HEK293 (cell line): ENCODE measurements at regions not wholly inside any gene's neighbourhood (a gene's known extent, or its start where the extent isn't known, plus 50 kb on each side); places are given as distances from the start of the nearest gene placed in this dataset.

Source experiments
- CTCF ChIA-PET: fragments of 350-600 bp; formaldehyde crosslinking; extraction: SDS; loops from one replicate; lab custom pipeline; 2021; ENCODE audit warnings: antibody characterized with exemption; lab: Yijun Ruan, JAX
- POLR2A ChIA-PET: fragments of 300-600 bp; formaldehyde crosslinking; extraction: SDS; loops from one replicate; lab custom pipeline; 2020; ENCODE audit warnings: antibody characterized with exemption, inconsistent platforms; lab: Yijun Ruan, JAX
- H3K27ac ChIP-seq: fragments of 200-500 bp; sonication (Bioruptor generic); 2 replicates; pipeline ENCODE4 v1.5.1; 2014; ENCODE audit warnings: low read depth, low read length, control low read depth, inconsistent platforms; ENCODE audit errors: extremely low read depth
- H3K36me3 ChIP-seq, 2 experiments: fragments of 200-500 bp in 1 of 2; sonication (Bioruptor generic) in 1 of 2; 1 replicate in 1 of 2; 2 replicates in 1 of 2; pipeline ENCODE4 v1.5.1; 2014 to 2017; ENCODE audit warnings: inconsistent platforms in 2 of 2, low read length in 2 of 2; ENCODE audit not compliant: control insufficient read depth in 2 of 2, insufficient read depth in 1 of 2
- H3K4me1 ChIP-seq: fragments of 200-500 bp; sonication (Bioruptor generic); 2 replicates; pipeline ENCODE4 v1.5.1; 2014; ENCODE audit warnings: mild to moderate bottlenecking, low read length, inconsistent platforms; ENCODE audit not compliant: control insufficient read depth, insufficient read depth
- H3K4me3 ChIP-seq: 2 replicates; pipeline ENCODE4 v1.5.1; 2011; ENCODE audit warnings: low read depth, mild to moderate bottlenecking, control low read depth, low read length, moderate library complexity
- H3K9me3 ChIP-seq: fragments of 200-500 bp; sonication (Bioruptor generic); 2 replicates; pipeline ENCODE4 v1.5.1; 2014; ENCODE audit warnings: low read depth, low read length, inconsistent platforms; ENCODE audit not compliant: control insufficient read depth, insufficient read depth
- GFI1B ChIP-seq: fragments of 450-650 bp; formaldehyde crosslinking; IDR thresholded peaks from 2 replicates; pipeline ENCODE4 v1.5.1; 2016; ENCODE audit warnings: missing biosample characterization, missing genetic modification characterization
- HOXC10 ChIP-seq: sonication (generic); formaldehyde crosslinking; IDR thresholded peaks from 2 replicates; pipeline ENCODE4 v1.8.1; 2023; ENCODE audit warnings: mild to moderate bottlenecking, missing genetic modification reagents
- MZF1 ChIP-seq: fragments of 450-650 bp; formaldehyde crosslinking; IDR thresholded peaks from 2 replicates; pipeline ENCODE4 v1.5.1; 2017; ENCODE audit warnings: missing biosample characterization, missing genetic modification characterization, borderline replicate concordance
- SCRT2 ChIP-seq: fragments of 450-650 bp; formaldehyde crosslinking; IDR thresholded peaks from 2 replicates; pipeline ENCODE4 v1.5.1; 2016; ENCODE audit warnings: missing biosample characterization, missing genetic modification characterization
- ZBTB17 ChIP-seq: fragments of 450-650 bp; formaldehyde crosslinking; IDR thresholded peaks from 2 replicates; pipeline ENCODE4 v1.5.1; 2016; ENCODE audit warnings: missing biosample characterization, missing genetic modification characterization
- ZEB2 ChIP-seq: fragments of 450-650 bp; formaldehyde crosslinking; IDR thresholded peaks from 2 replicates; pipeline ENCODE4 v1.5.1; 2016; ENCODE audit warnings: missing biosample characterization, missing genetic modification characterization
- ZFP3 ChIP-seq: fragments of 450-650 bp; formaldehyde crosslinking; IDR thresholded peaks from 2 replicates; pipeline ENCODE4 v1.5.1; 2016; ENCODE audit warnings: low read depth, missing biosample characterization, missing genetic modification characterization
- ZNF121 ChIP-seq: fragments of 450-650 bp; formaldehyde crosslinking; IDR thresholded peaks from 2 replicates; pipeline ENCODE4 v1.5.1; 2016; ENCODE audit warnings: missing biosample characterization, missing genetic modification characterization
- ZNF140 ChIP-seq: fragments of 450-650 bp; formaldehyde crosslinking; IDR thresholded peaks from 2 replicates; pipeline ENCODE4 v1.5.1; 2016; ENCODE audit warnings: missing biosample characterization, missing genetic modification characterization
- ZNF148 ChIP-seq: fragments of 450-650 bp; formaldehyde crosslinking; IDR thresholded peaks from 2 replicates; pipeline ENCODE4 v1.5.0; 2017; ENCODE audit warnings: missing biosample characterization, missing genetic modification characterization, borderline replicate concordance
- ZNF266 ChIP-seq: fragments of 450-650 bp; formaldehyde crosslinking; IDR thresholded peaks from 2 replicates; pipeline ENCODE4 v1.5.1; 2016; ENCODE audit warnings: missing biosample characterization, missing genetic modification characterization, low read depth
- ZNF292 ChIP-seq: fragments of 450-650 bp; formaldehyde crosslinking; IDR thresholded peaks from 2 replicates; pipeline ENCODE4 v1.5.1; 2016; ENCODE audit warnings: low read depth, missing biosample characterization, missing genetic modification characterization, borderline replicate concordance
- ZNF324 ChIP-seq: fragments of 450-650 bp; formaldehyde crosslinking; IDR thresholded peaks from 2 replicates; pipeline ENCODE4 v1.5.1; 2016; ENCODE audit warnings: missing biosample characterization, missing genetic modification characterization
- ZNF366 ChIP-seq: fragments of 450-650 bp; formaldehyde crosslinking; conservative IDR thresholded peaks from 2 replicates; pipeline ENCODE4 v1.5.1; 2016; ENCODE audit warnings: missing biosample characterization, missing genetic modification characterization
- ZNF501 ChIP-seq: fragments of 450-650 bp; formaldehyde crosslinking; IDR thresholded peaks from 2 replicates; pipeline ENCODE4 v1.5.1; 2016; ENCODE audit warnings: missing biosample characterization, missing genetic modification characterization
- ZNF585B ChIP-seq: fragments of 450-650 bp; formaldehyde crosslinking; IDR thresholded peaks from 2 replicates; pipeline ENCODE4 v1.5.1; 2016; ENCODE audit warnings: missing biosample characterization, missing genetic modification characterization
- ZNF596 ChIP-seq: fragments of 450-650 bp; IDR thresholded peaks from 2 replicates; pipeline ENCODE4 v1.5.0; 2018; ENCODE audit warnings: missing biosample characterization, mild to moderate bottlenecking, missing genetic modification characterization, moderate library complexity
- ZNF624 ChIP-seq: fragments of 450-650 bp; formaldehyde crosslinking; IDR thresholded peaks from 2 replicates; pipeline ENCODE4 v1.5.1; 2017; ENCODE audit warnings: missing biosample characterization, missing genetic modification characterization
- ZNF785 ChIP-seq: fragments of 450-650 bp; formaldehyde crosslinking; IDR thresholded peaks from 2 replicates; pipeline ENCODE4 v1.5.1; 2016; ENCODE audit warnings: missing biosample characterization, missing genetic modification characterization
- ZNF837 ChIP-seq: fragments of 450-650 bp; formaldehyde crosslinking; IDR thresholded peaks from 2 replicates; pipeline ENCODE4 v1.5.1; 2016; ENCODE audit warnings: missing biosample characterization, missing genetic modification characterization
- TF ChIP-seq, protein P1 (sequence below): fragments of 450-650 bp; formaldehyde crosslinking; IDR thresholded peaks from 2 replicates; pipeline ENCODE4 v1.5.1; 2016; ENCODE audit warnings: missing biosample characterization, missing genetic modification characterization
- TF ChIP-seq, protein P2 (sequence below): fragments of 450-650 bp; formaldehyde crosslinking; IDR thresholded peaks from 2 replicates; pipeline ENCODE4 v1.5.1; 2016; ENCODE audit warnings: missing biosample characterization, missing genetic modification characterization
- TF ChIP-seq, protein P3 (sequence below): fragments of 450-650 bp; IDR thresholded peaks from 2 replicates; pipeline ENCODE4 v1.5.1; 2018; ENCODE audit warnings: missing biosample characterization, missing genetic modification characterization

DNA sequence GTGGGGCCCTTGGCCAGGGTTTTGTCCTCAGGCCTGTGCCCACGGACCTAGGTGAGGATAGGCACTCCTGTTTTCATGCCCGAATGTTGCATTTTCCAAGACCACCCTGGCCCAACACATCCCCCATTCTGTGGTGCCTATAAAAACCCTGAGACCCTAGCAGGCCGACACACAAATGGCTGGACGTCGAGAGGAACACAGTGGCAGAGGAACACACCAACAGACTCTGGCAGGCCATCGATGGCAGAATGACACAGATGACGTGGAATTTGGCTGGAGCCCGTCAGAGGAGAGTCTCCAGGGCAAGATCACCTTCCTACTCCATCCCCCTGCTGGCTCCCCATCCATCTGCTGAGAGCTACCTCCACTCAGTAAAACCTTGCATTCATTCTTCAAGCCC is 898.8 kb downstream of the ANKRD7 start:
- CTCF ChIA-PET = no interaction called here
- H3K4me3 ChIP-seq = no peak overlapping the region
- H3K36me3 ChIP-seq = no peaks in the 10 kb centered on the region
- H3K4me1 ChIP-seq = no peaks in the 10 kb centered on the region
- H3K27ac ChIP-seq = no peak overlapping the region
- no peaks in the 10 kb centered on the region for H3K9me3 ChIP-seq
- TF ChIP-seq ZNF366 (tag by site-specific recombination) (no peak), ZBTB17 (tag by site-specific recombination) (no peak), ZNF624 (tag by site-specific recombination) (no peak), ZEB2 (tag by site-specific recombination) (no peak), MZF1 (tag by site-specific recombination) (no peak), ZFP3 (tag by site-specific recombination) (no peak), ZNF292 (tag by site-specific recombination) (no peak), SCRT2 (tag by site-specific recombination) (no peak), ZNF121 (tag by site-specific recombination) (no peak), ZNF596 (tag by site-specific recombination) (no peak), ZNF140 (tag by site-specific recombination) (no peak), ZNF266 (tag by site-specific recombination) (no peak), HOXC10 (no peak)
- POLR2A ChIA-PET = no interaction called here

DNA sequence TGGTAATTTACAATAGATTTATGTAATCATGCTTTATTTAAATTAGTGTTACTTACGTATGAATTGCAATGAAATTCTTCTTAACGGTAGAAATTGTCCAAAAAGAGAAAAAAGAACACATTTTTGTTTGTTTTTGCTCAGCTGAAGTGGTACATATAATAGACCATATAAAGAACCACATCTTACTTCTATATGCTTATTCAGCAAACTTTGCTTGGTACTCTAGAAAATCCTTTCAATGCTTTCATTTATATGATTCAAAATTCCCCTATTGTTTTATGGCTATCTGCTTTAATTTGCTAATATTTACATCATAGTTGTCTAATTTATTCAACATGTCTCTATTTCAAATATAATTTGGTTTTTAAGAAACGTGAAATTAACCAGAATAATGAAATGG is 903.2 kb downstream of the ANKRD7 start:
- TF ChIP-seq, protein P1, sequence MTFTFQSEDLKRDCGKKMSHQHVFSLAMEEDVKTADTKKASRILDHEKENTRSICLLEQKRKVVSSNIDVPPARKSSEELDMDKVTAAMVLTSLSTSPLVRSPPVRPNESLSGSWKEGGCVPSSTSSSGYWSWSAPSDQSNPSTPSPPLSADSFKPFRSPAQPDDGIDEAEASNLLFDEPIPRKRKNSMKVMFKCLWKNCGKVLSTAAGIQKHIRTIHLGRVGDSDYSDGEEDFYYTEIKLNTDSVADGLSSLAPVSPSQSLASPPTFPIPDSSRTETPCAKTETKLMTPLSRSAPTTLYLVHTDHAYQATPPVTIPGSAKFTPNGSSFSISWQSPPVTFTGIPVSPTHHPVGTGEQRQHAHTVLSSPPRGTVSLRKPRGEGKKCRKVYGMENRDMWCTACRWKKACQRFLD = no peak
- no peak for TF ChIP-seq ZNF837
- TF ChIP-seq ZNF501 (tag by site-specific recombination) = no peak
- TF ChIP-seq, protein P2, sequence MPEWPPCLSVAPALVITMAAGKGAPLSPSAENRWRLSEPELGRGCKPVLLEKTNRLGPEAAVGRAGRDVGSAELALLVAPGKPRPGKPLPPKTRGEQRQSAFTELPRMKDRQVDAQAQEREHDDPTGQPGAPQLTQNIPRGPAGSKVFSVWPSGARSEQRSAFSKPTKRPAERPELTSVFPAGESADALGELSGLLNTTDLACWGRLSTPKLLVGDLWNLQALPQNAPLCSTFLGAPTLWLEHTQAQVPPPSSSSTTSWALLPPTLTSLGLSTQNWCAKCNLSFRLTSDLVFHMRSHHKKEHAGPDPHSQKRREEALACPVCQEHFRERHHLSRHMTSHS (tag by site-specific recombination) = no peak
- TF ChIP-seq ZNF785 (tag by site-specific recombination) = no peak
- TF ChIP-seq GFI1B (tag by site-specific recombination) = no peak
- TF ChIP-seq ZNF148 (tag by site-specific recombination) = no peak
- TF ChIP-seq ZNF324 (tag by site-specific recombination) = no peak
- TF ChIP-seq ZNF585B (tag by site-specific recombination) = no peak
- TF ChIP-seq, protein P3, sequence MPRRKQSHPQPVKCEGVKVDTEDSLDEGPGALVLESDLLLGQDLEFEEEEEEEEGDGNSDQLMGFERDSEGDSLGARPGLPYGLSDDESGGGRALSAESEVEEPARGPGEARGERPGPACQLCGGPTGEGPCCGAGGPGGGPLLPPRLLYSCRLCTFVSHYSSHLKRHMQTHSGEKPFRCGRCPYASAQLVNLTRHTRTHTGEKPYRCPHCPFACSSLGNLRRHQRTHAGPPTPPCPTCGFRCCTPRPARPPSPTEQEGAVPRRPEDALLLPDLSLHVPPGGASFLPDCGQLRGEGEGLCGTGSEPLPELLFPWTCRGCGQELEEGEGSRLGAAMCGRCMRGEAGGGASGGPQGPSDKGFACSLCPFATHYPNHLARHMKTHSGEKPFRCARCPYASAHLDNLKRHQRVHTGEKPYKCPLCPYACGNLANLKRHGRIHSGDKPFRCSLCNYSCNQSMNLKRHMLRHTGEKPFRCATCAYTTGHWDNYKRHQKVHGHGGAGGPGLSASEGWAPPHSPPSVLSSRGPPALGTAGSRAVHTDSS (tag by site-specific recombination) = no peak
- no peak overlapping the region for H3K4me3 ChIP-seq
- ChIA-PET POLR2A (no interaction called here), CTCF (no interaction called here)
- no peaks in the 10 kb centered on the region for H3K9me3 ChIP-seq
- no peaks in the 10 kb centered on the region for H3K4me1 ChIP-seq
- H3K27ac ChIP-seq = no peak overlapping the region
- H3K36me3 ChIP-seq = no peaks in the 10 kb centered on the region
